Nephron progenitor cell (in vitro differentiated cells): ENCODE measurements at regions not wholly inside any gene's neighbourhood (a gene's known extent, or its start where the extent isn't known, plus 50 kb on each side); places are given as distances from the start of the nearest gene placed in this dataset.

ENCODE experiments used
- DNase-seq: peaks from one replicate; pipeline ENCODE4 v3.0.0; 2021
- H3K27ac Mint-ChIP-seq: 2 replicates; pipeline ENCODE4 v1.8.0; 2021; ENCODE audit warnings: mild to moderate bottlenecking, moderate library complexity, mixed read lengths
- H3K27me3 Mint-ChIP-seq: 2 replicates; pipeline ENCODE4 v1.8.0; 2021; ENCODE audit warnings: mild to moderate bottlenecking, low read depth, mixed read lengths; ENCODE audit not compliant: poor library complexity
- H3K36me3 Mint-ChIP-seq: 2 replicates; pipeline ENCODE4 v1.8.0; 2021; ENCODE audit warnings: low read depth, mixed read lengths
- H3K4me1 Mint-ChIP-seq: 2 replicates; pipeline ENCODE4 v1.8.0; 2021; ENCODE audit warnings: mixed read lengths
- H3K4me3 Mint-ChIP-seq: 2 replicates; pipeline ENCODE4 v1.8.0; 2021; ENCODE audit warnings: mild to moderate bottlenecking, moderate library complexity, mixed read lengths
- H3K9me3 Mint-ChIP-seq: 2 replicates; pipeline ENCODE4 v1.8.0; 2021; ENCODE audit warnings: mild to moderate bottlenecking, moderate library complexity, mixed read lengths
- TF ChIP-seq, protein P1 (sequence below): fragments of 200-600 bp; sonication (generic); IDR thresholded peaks from 2 replicates; pipeline ENCODE4 v1.5.0; 2021; ENCODE audit warnings: antibody characterized with exemption

DNA sequence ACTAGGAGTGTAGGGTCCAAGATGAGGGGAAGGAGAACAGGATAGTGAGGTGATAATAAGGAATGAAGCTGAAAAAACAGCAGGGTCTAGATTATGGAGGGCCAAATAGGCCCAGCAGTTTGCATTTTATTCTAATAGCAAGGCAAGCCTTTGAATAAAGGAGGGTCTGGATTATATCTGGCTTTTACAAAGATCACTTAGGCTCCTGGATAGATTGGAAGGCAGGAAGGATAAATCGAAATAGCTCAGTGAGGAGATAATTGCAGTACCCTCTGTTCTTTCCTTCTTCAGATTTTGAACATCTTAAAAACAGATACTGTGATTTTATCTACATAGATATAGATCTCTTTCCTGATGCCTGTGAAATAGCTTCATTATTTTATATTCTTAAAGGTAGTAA, 53.8 kb upstream of the PTGFR start:
- H3K36me3 Mint-ChIP-seq, result no peaks in the 10 kb centered on the region
- DNase-seq, result no peak
- H3K4me3 Mint-ChIP-seq, result no peak overlapping the region
- H3K4me1 Mint-ChIP-seq, result no peaks in the 10 kb centered on the region
- peaks cover 5% of the 10 kb centered on the region for H3K9me3 Mint-ChIP-seq
- TF ChIP-seq, protein P1, sequence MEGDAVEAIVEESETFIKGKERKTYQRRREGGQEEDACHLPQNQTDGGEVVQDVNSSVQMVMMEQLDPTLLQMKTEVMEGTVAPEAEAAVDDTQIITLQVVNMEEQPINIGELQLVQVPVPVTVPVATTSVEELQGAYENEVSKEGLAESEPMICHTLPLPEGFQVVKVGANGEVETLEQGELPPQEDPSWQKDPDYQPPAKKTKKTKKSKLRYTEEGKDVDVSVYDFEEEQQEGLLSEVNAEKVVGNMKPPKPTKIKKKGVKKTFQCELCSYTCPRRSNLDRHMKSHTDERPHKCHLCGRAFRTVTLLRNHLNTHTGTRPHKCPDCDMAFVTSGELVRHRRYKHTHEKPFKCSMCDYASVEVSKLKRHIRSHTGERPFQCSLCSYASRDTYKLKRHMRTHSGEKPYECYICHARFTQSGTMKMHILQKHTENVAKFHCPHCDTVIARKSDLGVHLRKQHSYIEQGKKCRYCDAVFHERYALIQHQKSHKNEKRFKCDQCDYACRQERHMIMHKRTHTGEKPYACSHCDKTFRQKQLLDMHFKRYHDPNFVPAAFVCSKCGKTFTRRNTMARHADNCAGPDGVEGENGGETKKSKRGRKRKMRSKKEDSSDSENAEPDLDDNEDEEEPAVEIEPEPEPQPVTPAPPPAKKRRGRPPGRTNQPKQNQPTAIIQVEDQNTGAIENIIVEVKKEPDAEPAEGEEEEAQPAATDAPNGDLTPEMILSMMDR, result no peak
- H3K27me3 Mint-ChIP-seq, result peaks cover 8% of the 10 kb centered on the region
- no peak overlapping the region for H3K27ac Mint-ChIP-seq

DNA sequence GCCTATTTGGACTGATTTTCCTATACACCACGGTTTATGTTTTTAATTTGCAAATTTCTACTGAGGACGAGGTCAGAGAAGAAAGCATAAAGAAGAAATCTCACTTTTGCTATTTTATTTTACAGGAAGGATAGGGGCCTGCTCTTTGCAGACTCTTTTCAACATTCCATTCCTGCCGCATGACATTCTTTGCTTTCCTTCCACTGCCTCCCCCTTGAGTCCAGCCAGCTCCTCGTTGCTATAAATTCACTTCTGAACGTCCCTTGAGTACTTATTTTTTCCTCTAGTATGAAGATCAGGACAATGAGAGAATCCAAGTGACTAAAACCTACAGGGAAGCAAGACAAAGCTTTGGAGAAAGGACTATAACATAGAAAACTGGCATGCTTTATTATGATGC, 53.4 kb upstream of the PTGFR start:
- TF ChIP-seq, protein P1, result no peak
- H3K9me3 Mint-ChIP-seq, result peaks cover 5% of the 10 kb centered on the region
- H3K4me3 Mint-ChIP-seq, result no peak overlapping the region
- H3K4me1 Mint-ChIP-seq, result no peaks in the 10 kb centered on the region
- peaks cover 8% of the 10 kb centered on the region for H3K27me3 Mint-ChIP-seq
- no peak overlapping the region for H3K27ac Mint-ChIP-seq
- DNase-seq, result no peak
- no peaks in the 10 kb centered on the region for H3K36me3 Mint-ChIP-seq

DNA sequence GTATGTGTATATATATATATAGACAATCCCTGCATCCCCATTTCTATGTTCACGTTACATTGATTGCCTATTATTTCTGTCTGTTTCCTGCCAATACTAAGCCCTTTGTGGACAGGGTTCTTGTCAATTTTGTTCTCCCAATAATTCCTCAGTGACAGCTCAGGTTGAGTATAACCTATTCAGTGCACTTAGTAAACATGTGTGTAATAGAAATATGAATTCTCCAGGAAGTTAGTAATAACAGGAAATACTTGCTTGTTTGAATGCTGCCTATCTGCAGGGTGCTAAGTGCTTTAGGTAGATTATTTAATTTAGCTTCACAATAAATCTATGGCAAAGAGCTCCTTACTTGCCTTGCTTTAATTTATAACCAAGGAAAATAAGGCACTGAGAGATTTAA, 52.8 kb upstream of the PTGFR start:
- no peak for DNase-seq
- peaks cover 8% of the 10 kb centered on the region for H3K27me3 Mint-ChIP-seq
- no peaks in the 10 kb centered on the region for H3K4me1 Mint-ChIP-seq
- H3K36me3 Mint-ChIP-seq, result no peaks in the 10 kb centered on the region
- H3K27ac Mint-ChIP-seq, result no peak overlapping the region
- peaks cover 5% of the 10 kb centered on the region for H3K9me3 Mint-ChIP-seq
- TF ChIP-seq, protein P1, result no peak
- no peak overlapping the region for H3K4me3 Mint-ChIP-seq

DNA sequence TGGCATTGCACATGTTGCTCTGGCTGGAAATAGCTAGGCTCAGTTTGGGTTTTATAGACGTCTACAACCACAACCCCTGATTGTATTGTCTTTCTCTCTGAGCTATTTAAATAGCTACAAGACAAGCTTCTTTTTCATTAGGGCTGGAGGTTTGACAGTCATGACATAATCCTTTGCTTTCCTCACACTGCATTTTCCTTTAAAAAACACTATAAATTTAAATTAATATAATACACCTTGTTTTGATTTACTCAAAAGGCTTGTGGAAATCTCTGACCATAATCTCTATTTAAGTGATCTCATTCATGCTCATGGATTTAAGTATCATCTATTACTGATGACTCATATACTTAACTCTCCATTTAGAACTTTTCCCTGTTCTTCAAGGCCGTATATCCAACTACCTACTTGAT, 50.4 kb upstream of the PTGFR start:
- TF ChIP-seq, protein P1, result no peak
- Mint-ChIP-seq H3K4me3 (no peak overlapping the region), H3K9me3 (no peaks in the 10 kb centered on the region), H3K4me1 (no peaks in the 10 kb centered on the region), H3K27me3 (peaks cover 8% of the 10 kb centered on the region), H3K27ac (no peak overlapping the region), H3K36me3 (no peaks in the 10 kb centered on the region)
- no peak for DNase-seq
